ENCODE measurements at regions not wholly inside any gene's neighbourhood (a gene's known extent, or its start where the extent isn't known, plus 50 kb on each side); places are given as distances from the start of the nearest gene placed in this dataset.

DNA sequence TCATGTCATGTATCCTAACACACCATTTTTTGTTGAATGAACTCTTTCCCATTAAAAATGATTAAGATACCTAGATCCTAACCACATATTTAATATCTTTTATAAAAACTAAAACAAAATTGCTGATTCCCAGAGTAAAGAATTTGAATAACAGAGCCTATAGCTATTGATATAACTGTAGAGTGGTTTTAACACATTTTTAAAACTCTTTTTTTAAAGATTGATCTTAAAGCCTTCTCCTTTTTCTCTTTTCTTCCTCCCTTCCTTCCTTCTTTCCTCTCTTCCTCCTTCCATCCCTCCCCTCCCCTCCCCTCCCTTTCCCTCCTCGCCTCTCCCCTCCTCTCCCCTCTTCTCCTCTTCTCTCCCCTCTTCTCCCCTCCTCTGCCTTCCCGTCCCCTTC lies 605.4 kb upstream of the FZD8 start:
- Histone ChIP-seq H3K4me3 (no peak overlapping the region), H3K4me1 (no peaks in the 10 kb centered on the region), H3K27ac (no peak overlapping the region), H3K9me3 (no peaks in the 10 kb centered on the region), H3K36me3 (no peaks in the 10 kb centered on the region), H3K27me3 (no peaks in the 10 kb centered on the region)
- DNase-seq, result no peak
- TF ChIP-seq CTCF (IDR thresholded peaks at IDR 0.05) (no peak), POLR2A (IDR thresholded peaks at IDR 0.05) (no peak)

- Histone ChIP-seq H3K27me3 (no peaks in the 10 kb centered on the region), H3K27ac (no peak overlapping the region), H3K9me3 (peaks cover 0 to 8% (median 0%) of the 10 kb centered on the region in 4 donors), H3K4me1 (no peaks in the 10 kb centered on the region), H3K4me3 (no peak overlapping the region), H3K36me3 (no peaks in the 10 kb centered on the region)
- DNase-seq, result no peak
- TF ChIP-seq POLR2A (IDR thresholded peaks at IDR 0.05) (no peak), CTCF (IDR thresholded peaks at IDR 0.05) (no peak)
Observed at GRCh38 chr10:36236931-36237330, 594.8 kb upstream of the FZD8 start.

- Histone ChIP-seq H3K4me1 (no peaks in the 10 kb centered on the region), H3K9me3 (peaks cover 0 to 8% (median 0%) of the 10 kb centered on the region in 4 donors), H3K27ac (no peak overlapping the region), H3K36me3 (no peaks in the 10 kb centered on the region), H3K27me3 (no peaks in the 10 kb centered on the region), H3K4me3 (no peak overlapping the region)
- no peak for DNase-seq
- no peak for TF ChIP-seq CTCF (IDR thresholded peaks at IDR 0.05)
- no peak for TF ChIP-seq POLR2A (IDR thresholded peaks at IDR 0.05)
Observed at GRCh38 chr10:36236341-36236740, 594.2 kb upstream of the FZD8 start.

DNA sequence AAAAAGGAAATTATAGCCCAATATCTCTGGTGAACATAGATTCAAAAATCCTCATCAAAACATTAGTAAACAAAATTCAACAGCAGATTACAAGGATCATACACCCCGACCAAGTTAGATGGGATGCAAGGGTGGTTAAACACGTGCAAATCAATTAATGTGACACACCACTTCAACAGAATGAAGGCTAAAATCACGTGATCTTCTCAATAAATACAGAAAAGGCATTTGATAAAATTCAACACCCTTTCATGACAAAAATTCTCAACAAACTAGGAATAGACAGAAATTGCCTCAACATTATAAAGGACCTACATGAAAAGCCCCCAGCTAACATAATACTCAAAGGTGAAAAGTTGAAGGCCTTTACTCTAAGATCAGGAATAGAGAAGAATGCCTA lies 590.8 kb upstream of the FZD8 start:
- TF ChIP-seq CTCF (IDR thresholded peaks at IDR 0.05) (no peak), POLR2A (IDR thresholded peaks at IDR 0.05) (no peak)
- Histone ChIP-seq H3K27me3 (no peaks in the 10 kb centered on the region), H3K36me3 (no peaks in the 10 kb centered on the region), H3K9me3 (peaks cover 0 to 8% (median 0%) of the 10 kb centered on the region in 4 donors), H3K4me1 (no peaks in the 10 kb centered on the region), H3K27ac (no peak overlapping the region), H3K4me3 (no peak overlapping the region)
- no peak for DNase-seq

GRCh38 chr10:36224431-36224985 lies 582.4 kb upstream of the FZD8 start:
- no peak overlapping the region for H3K27ac ChIP-seq
- H3K9me3 ChIP-seq, result peaks cover 0 to 2% (median 0%) of the 10 kb centered on the region in 4 donors
- no peaks in the 10 kb centered on the region for H3K36me3 ChIP-seq
- H3K4me3 ChIP-seq, result no peak overlapping the region
- H3K27me3 ChIP-seq, result no peaks in the 10 kb centered on the region
- H3K4me1 ChIP-seq, result no peaks in the 10 kb centered on the region
- no peak for TF ChIP-seq POLR2A (IDR thresholded peaks at IDR 0.05)
- no peak for TF ChIP-seq CTCF (IDR thresholded peaks at IDR 0.05)
- no peak for DNase-seq

DNA sequence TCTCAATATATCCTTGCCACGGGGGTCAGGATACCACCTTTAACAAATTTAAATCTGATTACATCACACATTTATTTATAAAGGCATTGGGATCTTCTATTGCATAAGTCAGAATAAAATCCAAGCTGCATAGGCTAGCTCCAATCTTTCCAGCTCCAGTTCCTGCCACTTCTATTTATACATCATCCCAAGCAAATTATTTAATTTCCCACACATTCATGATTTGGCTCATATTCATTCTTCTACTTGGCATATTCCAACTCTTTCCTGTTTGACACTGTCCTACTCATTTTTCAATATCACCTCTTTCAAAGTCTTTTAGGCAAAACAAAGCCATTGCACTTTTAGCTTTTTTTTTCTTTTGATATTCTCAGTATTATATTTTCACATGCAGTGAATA lies 579.0 kb upstream of the FZD8 start:
- no peaks in the 10 kb centered on the region for H3K9me3 ChIP-seq
- no peak overlapping the region for H3K4me3 ChIP-seq
- H3K36me3 ChIP-seq, result no peaks in the 10 kb centered on the region
- no peaks in the 10 kb centered on the region for H3K27me3 ChIP-seq
- TF ChIP-seq CTCF (IDR thresholded peaks at IDR 0.05) (no peak), POLR2A (IDR thresholded peaks at IDR 0.05) (no peak)
- DNase-seq, result no peak
- H3K27ac ChIP-seq, result no peak overlapping the region
- no peaks in the 10 kb centered on the region for H3K4me1 ChIP-seq

All from Peyer's patch (tissue), 4 donors.